HG03439 (cell line): ENCODE measurements at regions not wholly inside any gene's neighbourhood (a gene's known extent, or its start where the extent isn't known, plus 50 kb on each side); places are given as distances from the start of the nearest gene placed in this dataset.
"Not testable (repeated sequence)": the region's sequence is repeated elsewhere in the genome, so short reads cannot be mapped to it uniquely, and the experiment has no call there.

Experiments
- ATAC-seq: cut with Tn5 transposase; IDR thresholded peaks from one replicate; pipeline ENCODE4 v1.9.1; 2021; ENCODE audit warnings: mild to moderate bottlenecking, moderate library complexity; ENCODE audit not compliant: unreplicated experiment

GRCh38 chr9:85112933-85113418, 443.4 kb downstream of the NTRK2 start:
- ATAC-seq: no peak

- ATAC-seq: no peak
These were observed 442.9 kb downstream of the NTRK2 start for GRCh38 chr9:85112391-85112790.

- ATAC-seq: no peak
These were observed 439.2 kb downstream of the NTRK2 start for GRCh38 chr9:85108746-85109145.

GRCh38 chr9:85108229-85108628, 438.7 kb downstream of the NTRK2 start:
- ATAC-seq: no peak

- no peak for ATAC-seq
These were observed 419.9 kb downstream of the NTRK2 start for GRCh38 chr9:85089188-85089969.

GRCh38 chr9:85081963-85082362, 412.4 kb downstream of the NTRK2 start:
- no peak for ATAC-seq

- ATAC-seq: no peak
These were observed 409.8 kb downstream of the NTRK2 start for GRCh38 chr9:85079349-85079748.

GRCh38 chr9:85077944-85078343, 408.4 kb downstream of the NTRK2 start:
- ATAC-seq: no peak

- not testable (repeated sequence) for ATAC-seq
These were observed 407.6 kb downstream of the NTRK2 start for GRCh38 chr9:85077146-85077545.
